Transverse colon (tissue), 4 donors: ENCODE measurements at regions not wholly inside any gene's neighbourhood (a gene's known extent, or its start where the extent isn't known, plus 50 kb on each side); places are given as distances from the start of the nearest gene placed in this dataset.
"Not testable (repeated sequence)": the region's sequence is repeated elsewhere in the genome, so short reads cannot be mapped to it uniquely, and the experiment has no call there.

Experiments used
- DNase-seq: peaks from one replicate; pipeline ENCODE4 v3.0.0-alpha.2; 2019
- H3K27ac ChIP-seq, 4 donors: fragments of 200-600 bp; sonication (generic); 2 replicates each; pipeline ENCODE4 v1.5.1; 2016 to 2018; ENCODE audit warnings: inconsistent platforms in 4 of 4
- H3K27me3 ChIP-seq: fragments of 200-600 bp; sonication (generic); 2 replicates; pipeline ENCODE4 v1.5.1; 2017; ENCODE audit warnings: inconsistent platforms
- H3K36me3 ChIP-seq, 4 donors: fragments of 200-600 bp; sonication (generic); 2 replicates each; pipeline ENCODE4 v1.5.1; 2017 to 2019; ENCODE audit warnings: inconsistent platforms in 4 of 4
- H3K4me1 ChIP-seq, 4 donors: fragments of 200-600 bp; sonication (generic); 2 replicates each; pipeline ENCODE4 v1.5.1; 2017 to 2020; ENCODE audit warnings: inconsistent platforms in 4 of 4
- H3K4me3 ChIP-seq, 4 donors: fragments of 200-600 bp; sonication (generic); 1 replicate in 1 of 4; 2 replicates in 3 of 4; pipeline versions ENCODE4 v1.5.1 to v1.6.1; 2017 to 2019; ENCODE audit warnings: inconsistent platforms in 4 of 4
- H3K9me3 ChIP-seq, 2 donors: fragments of 200-600 bp; sonication (generic); 2 replicates each; pipeline ENCODE4 v1.5.1; 2017 to 2019; ENCODE audit warnings: inconsistent platforms in 2 of 2
- CTCF ChIP-seq, 5 experiments: fragments of 200-600 bp in 3 of 5; fragments of 450-650 bp in 2 of 5; sonication (generic) in 3 of 5; IDR thresholded peaks; 1 replicate in 2 of 5; 2 replicates in 3 of 5; pipeline ENCODE4 v1.5.1; 2016 to 2017; ENCODE audit warnings: antibody characterized with exemption in 5 of 5, inconsistent platforms in 3 of 5, mild to moderate bottlenecking in 2 of 5, moderate library complexity in 1 of 5
- EP300 ChIP-seq: sonication (generic); formaldehyde crosslinking; IDR thresholded peaks from one replicate; pipeline ENCODE4 v1.6.1; 2017; ENCODE audit warnings: antibody characterized with exemption, low read depth
- POLR2A ChIP-seq: fragments of 450-650 bp; IDR thresholded peaks from one replicate; pipeline ENCODE4 v1.6.1; 2016; ENCODE audit warnings: antibody characterized with exemption, mild to moderate bottlenecking, moderate library complexity
- POLR2AphosphoS5 ChIP-seq, 3 donors: sonication (generic); formaldehyde crosslinking; IDR thresholded peaks; one replicate each; pipeline ENCODE4 v1.6.1; 2016; ENCODE audit warnings: antibody characterized with exemption in 3 of 3
- WGBS, 2 donors: methylation state at CpG; one replicate each; pipeline ENCODE4 v1.1.5; 2018; ENCODE audit warnings: low coverage in 1 of 2; 5-methylcytosine and 5-hydroxymethylcytosine counted together
- in situ Hi-C, 4 donors: fragments of 200-750 bp; cut with MboI; loops; one replicate each; pipeline versions ENCODE4 v1.15.0 to v1.15.1; 2017; ENCODE audit warnings: low sequenced_read_pairs in 3 of 4, low pct_ligation_motif_present in 1 of 4, low pct_unique_long_range_greater_than_20kb in 1 of 4
- intact Hi-C: fragments of 100-400 bp; cut with DNase I; formaldehyde crosslinking; loops from one replicate; pipeline ENCODE4 v1.15.1; 2023; ENCODE audit warnings: low total_unique reads

DNA sequence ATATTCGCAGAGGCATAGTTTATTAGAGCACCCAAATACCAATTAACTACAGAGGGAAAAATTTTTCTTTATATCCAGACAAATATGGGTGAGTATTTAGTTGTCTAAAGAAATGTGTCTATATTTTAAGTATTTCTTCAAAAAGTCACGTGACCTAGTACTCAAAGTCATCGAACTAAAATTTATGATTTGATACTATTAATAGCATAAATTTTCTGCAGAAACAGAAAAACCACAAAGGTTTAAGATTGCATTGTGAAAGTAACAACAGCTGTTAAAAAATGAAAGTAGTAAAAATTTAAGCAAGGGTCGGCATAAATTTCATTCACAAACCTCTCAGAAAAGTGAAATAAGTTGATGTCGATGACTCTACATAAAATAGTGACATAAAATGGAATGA, 323.9 kb upstream of the RORB start:
- TF ChIP-seq CTCF (IDR thresholded peaks at IDR 0.05) (no peak), POLR2A (no peak), EP300 (no peak), POLR2AphosphoS5 (IDR thresholded peaks at IDR 0.05) (no peak)
- intact Hi-C loops (no loop called here), in situ Hi-C loops (no loop called here)
- WGBS, 2 donors, result 71 to 76% methylated on average over 5 of the region's 5 CpGs
- H3K4me3 ChIP-seq, result no peak overlapping the region
- no peaks in the 10 kb centered on the region for H3K27me3 ChIP-seq
- no peaks in the 10 kb centered on the region for H3K9me3 ChIP-seq
- no peaks in the 10 kb centered on the region for H3K4me1 ChIP-seq
- no peak for DNase-seq
- no peaks in the 10 kb centered on the region for H3K36me3 ChIP-seq
- H3K27ac ChIP-seq, result no peak overlapping the region

- H3K4me1 ChIP-seq, H3K36me3 ChIP-seq, H3K4me3 ChIP-seq, intact Hi-C loops, H3K27ac ChIP-seq, DNase-seq, H3K9me3 ChIP-seq, H3K27me3 ChIP-seq, in situ Hi-C loops: not testable (repeated sequence)
- WGBS, 2 donors, result 96% methylated on average over 8 of the region's 24 CpGs; no CpG with 5 or more reads in 1 of the 2 donors
Measured at GRCh38 chr9:74197771-74198170, 299.4 kb upstream of the RORB start.

GRCh38 chr9:74205056-74205455, 292.1 kb upstream of the RORB start:
- Histone ChIP-seq H3K4me1 (no peaks in the 10 kb centered on the region), H3K36me3 (no peaks in the 10 kb centered on the region), H3K27me3 (no peaks in the 10 kb centered on the region), H3K4me3 (no peak overlapping the region), H3K9me3 (no peaks in the 10 kb centered on the region), H3K27ac (no peak overlapping the region)
- in situ Hi-C loops, result no loop called here
- intact Hi-C loops, result no loop called here
- TF ChIP-seq POLR2A, result no peak
- TF ChIP-seq POLR2AphosphoS5 (IDR thresholded peaks at IDR 0.05), result no peak
- no peak for TF ChIP-seq EP300
- TF ChIP-seq CTCF (IDR thresholded peaks at IDR 0.05), result no peak
- 74 to 100% methylated on average over 1 to 4 of the region's 4 CpGs for WGBS, 2 donors
- no peak for DNase-seq

DNA sequence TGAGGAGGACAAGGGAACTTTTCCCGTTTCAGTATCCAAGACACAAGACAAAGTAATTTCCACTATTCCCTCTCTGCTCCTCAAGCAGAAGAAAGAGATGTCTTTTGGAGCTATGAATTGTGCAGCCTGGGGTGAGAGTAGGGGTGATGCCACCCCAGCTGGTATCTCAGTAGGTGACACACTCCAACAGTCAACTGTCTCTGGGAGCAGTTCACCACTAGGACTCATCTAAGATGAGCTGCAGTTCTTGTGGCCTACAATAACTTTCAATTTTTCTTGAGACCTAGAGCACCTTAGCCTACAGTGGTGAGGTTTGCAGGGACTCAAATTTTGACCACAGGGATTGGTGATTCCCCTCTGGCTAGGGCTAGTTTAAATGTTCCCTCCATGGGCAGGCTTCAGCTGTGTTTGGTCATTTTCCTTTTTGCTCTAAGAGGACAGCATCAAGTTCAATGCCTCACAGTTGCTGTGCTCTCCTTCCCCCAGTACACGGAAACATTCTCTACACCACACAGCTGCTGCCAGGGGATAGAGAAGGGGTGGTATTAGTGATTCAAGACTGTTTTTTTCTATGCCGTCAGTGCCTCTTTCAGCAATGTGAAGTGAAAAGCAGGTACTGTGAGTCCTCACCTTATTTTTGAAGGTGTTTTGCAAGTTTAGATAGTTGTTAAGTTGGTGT, 278.6 kb upstream of the RORB start:
- Histone ChIP-seq H3K4me3 (no peak overlapping the region), H3K36me3 (no peaks in the 10 kb centered on the region), H3K27ac (no peak overlapping the region), H3K27me3 (no peaks in the 10 kb centered on the region), H3K4me1 (no peaks in the 10 kb centered on the region), H3K9me3 (peaks cover 0 to 4% of the 10 kb centered on the region in 2 donors)
- intact Hi-C loops, result no loop called here
- in situ Hi-C loops, result no loop called here
- TF ChIP-seq CTCF (IDR thresholded peaks at IDR 0.05) (no peak), EP300 (no peak), POLR2A (no peak), POLR2AphosphoS5 (IDR thresholded peaks at IDR 0.05) (no peak)
- 77 to 83% methylated on average over 2 to 3 of the region's 3 CpGs for WGBS, 2 donors
- no peak for DNase-seq

DNA sequence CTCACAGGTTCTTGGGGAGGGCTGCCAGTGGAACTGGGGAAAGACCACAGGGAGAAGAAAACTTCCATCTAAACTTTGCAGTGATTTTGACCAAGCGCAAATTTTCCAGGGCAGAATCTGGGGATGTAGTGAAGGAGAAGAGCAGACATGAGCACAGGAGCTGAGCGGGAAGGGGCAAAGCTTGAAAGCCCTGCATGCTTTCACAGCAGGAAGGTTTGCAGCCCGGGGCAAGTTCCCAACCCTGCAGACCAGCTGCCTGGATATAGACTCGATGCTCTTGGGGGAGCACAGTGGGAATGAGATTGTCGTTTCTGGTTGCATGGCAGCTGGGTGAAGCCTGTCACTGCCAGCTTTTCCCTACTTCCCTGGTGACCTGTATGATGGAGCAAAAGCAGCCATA, 276.8 kb upstream of the RORB start:
- 60 to 62% methylated on average over 1 to 5 of the region's 5 CpGs for WGBS, 2 donors
- H3K27me3 ChIP-seq, result no peaks in the 10 kb centered on the region
- DNase-seq, result no peak
- TF ChIP-seq POLR2A (no peak), EP300 (no peak), CTCF (IDR thresholded peaks at IDR 0.05) (no peak), POLR2AphosphoS5 (IDR thresholded peaks at IDR 0.05) (no peak)
- in situ Hi-C loops, result no loop called here
- H3K4me1 ChIP-seq, result no peaks in the 10 kb centered on the region
- H3K27ac ChIP-seq, result no peak overlapping the region
- no peaks in the 10 kb centered on the region for H3K36me3 ChIP-seq
- no peak overlapping the region for H3K4me3 ChIP-seq
- no peaks in the 10 kb centered on the region for H3K9me3 ChIP-seq
- intact Hi-C loops, result no loop called here
